ENCODE measurements at regions not wholly inside any gene's neighbourhood (a gene's known extent, or its start where the extent isn't known, plus 50 kb on each side); places are given as distances from the start of the nearest gene placed in this dataset.

DNA sequence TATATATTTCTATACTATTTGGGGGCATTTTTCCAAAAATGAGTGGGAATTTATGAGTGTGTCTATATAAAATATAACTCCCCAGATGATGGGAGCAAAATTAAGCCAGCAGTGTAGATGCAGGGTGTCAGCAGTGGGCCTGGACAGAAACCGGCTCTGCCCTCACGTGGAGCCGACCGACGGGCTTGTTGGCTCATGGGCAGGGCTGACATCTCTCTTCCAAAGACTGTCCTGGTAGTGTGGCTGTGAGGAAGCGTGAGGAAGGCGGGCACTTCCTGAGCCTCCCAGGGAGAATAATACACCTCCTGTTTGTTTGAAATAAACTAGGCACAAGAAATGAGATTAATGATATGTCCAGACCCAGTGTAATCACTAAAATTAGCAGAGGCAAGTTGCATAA, 206.5 kb downstream of the TEX29 start:
- H3K9ac ChIP-seq (ENCODE audit: control insufficient read depth, extremely low read depth, insufficient read depth, low read length): no peak overlapping the region
- DNase-seq (ENCODE audit: low read depth, low spot score) (no peak), FAIRE-seq (no peak)
- dilution Hi-C loops (cut with MboI; ENCODE audit: extremely low pct_ligation_motif_present, low sequenced_read_pairs): no loop called here
- H3K27ac ChIP-seq (ENCODE audit: control insufficient read depth, insufficient read depth, low read length): no peak overlapping the region
- no peak overlapping the region for H3K4me2 ChIP-seq (ENCODE audit: control insufficient read depth, extremely low read depth, insufficient read depth, low read depth, low read length)
- no peaks in the 10 kb centered on the region for H4K20me1 ChIP-seq (ENCODE audit: control insufficient read depth, extremely low read depth, insufficient read depth, low read length)
- no peaks in the 10 kb centered on the region for H3K4me1 ChIP-seq (ENCODE audit: control insufficient read depth, extremely low read depth, insufficient read depth, low read length)
- H3K36me3 ChIP-seq (ENCODE audit: control insufficient read depth in 2 of 2, extremely low read depth in 1 of 2, insufficient read depth in 2 of 2, low read length in 2 of 2): no peaks in the 10 kb centered on the region
- peaks cover 4% of the 10 kb centered on the region for H3K9me3 ChIP-seq (ENCODE audit: control insufficient read depth, low read depth, low read length)
- no peak overlapping the region for H3K4me3 ChIP-seq (ENCODE audit: control insufficient read depth in 2 of 3, extremely low read depth in 1 of 3, insufficient read depth in 2 of 3, low read depth in 1 of 3, low read length in 3 of 3)
- H3K27me3 ChIP-seq (ENCODE audit: control insufficient read depth, extremely low read depth, insufficient read depth, low read length): peaks cover 4% of the 10 kb centered on the region
- no peak overlapping the region for H2AFZ ChIP-seq (ENCODE audit: control insufficient read depth, low read length)
- no peaks in the 10 kb centered on the region for H3K9me1 ChIP-seq (ENCODE audit: control insufficient read depth, extremely low read depth, insufficient read depth, low read length)
- TF ChIP-seq, protein P1, sequence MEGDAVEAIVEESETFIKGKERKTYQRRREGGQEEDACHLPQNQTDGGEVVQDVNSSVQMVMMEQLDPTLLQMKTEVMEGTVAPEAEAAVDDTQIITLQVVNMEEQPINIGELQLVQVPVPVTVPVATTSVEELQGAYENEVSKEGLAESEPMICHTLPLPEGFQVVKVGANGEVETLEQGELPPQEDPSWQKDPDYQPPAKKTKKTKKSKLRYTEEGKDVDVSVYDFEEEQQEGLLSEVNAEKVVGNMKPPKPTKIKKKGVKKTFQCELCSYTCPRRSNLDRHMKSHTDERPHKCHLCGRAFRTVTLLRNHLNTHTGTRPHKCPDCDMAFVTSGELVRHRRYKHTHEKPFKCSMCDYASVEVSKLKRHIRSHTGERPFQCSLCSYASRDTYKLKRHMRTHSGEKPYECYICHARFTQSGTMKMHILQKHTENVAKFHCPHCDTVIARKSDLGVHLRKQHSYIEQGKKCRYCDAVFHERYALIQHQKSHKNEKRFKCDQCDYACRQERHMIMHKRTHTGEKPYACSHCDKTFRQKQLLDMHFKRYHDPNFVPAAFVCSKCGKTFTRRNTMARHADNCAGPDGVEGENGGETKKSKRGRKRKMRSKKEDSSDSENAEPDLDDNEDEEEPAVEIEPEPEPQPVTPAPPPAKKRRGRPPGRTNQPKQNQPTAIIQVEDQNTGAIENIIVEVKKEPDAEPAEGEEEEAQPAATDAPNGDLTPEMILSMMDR (optimal IDR thresholded peaks at IDR 0.05 in 1 of 3, IDR thresholded peaks at IDR 0.05 in 1 of 3, conservative IDR thresholded peaks at IDR 0.05 in 1 of 3; ENCODE audit: extremely low read depth in 1 of 3, insufficient read depth in 2 of 3, low read length in 3 of 3): no peak
- TF ChIP-seq EZH2 (IDR thresholded peaks at IDR 0.05; ENCODE audit: low read length): no peak
- H3K79me2 ChIP-seq (ENCODE audit: control insufficient read depth, insufficient read depth, low read length): no peaks in the 10 kb centered on the region

DNA sequence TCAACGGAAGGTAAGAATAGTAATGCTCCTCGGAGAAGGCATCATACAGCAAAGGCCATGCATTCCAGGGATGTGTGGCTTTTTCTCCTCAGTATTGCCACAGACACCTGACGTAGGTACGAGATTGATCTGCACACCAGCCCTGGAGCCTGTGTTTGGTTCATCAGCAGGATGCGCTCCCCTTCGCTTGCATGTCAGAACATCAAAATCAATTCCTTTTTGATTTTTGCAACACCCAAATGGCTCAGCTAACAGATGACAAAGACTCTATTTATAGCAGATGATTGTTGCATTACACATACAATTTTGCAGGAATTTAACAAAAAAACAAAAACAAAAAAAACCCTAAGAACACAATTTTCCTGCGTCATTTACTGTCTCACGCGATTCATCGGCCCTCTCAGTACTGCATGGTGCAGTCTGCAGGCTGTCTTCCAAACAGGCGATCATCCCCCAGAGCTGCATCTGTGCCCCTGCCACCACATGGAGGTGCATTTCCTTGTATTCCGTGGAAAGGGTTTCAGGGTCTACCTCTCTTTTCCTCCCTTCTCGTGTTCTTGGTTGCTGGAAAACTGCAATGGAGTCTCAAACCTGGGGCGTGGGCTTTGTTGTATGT, 207.3 kb downstream of the TEX29 start:
- Histone ChIP-seq H3K4me2 (ENCODE audit: control insufficient read depth, extremely low read depth, insufficient read depth, low read depth, low read length) (no peak overlapping the region), H3K9ac (ENCODE audit: control insufficient read depth, extremely low read depth, insufficient read depth, low read length) (no peak overlapping the region), H3K27me3 (ENCODE audit: control insufficient read depth, extremely low read depth, insufficient read depth, low read length) (peaks cover 4% of the 10 kb centered on the region), H3K9me3 (ENCODE audit: control insufficient read depth, low read depth, low read length) (peaks cover 4% of the 10 kb centered on the region), H3K36me3 (ENCODE audit: control insufficient read depth in 2 of 2, extremely low read depth in 1 of 2, insufficient read depth in 2 of 2, low read length in 2 of 2) (no peaks in the 10 kb centered on the region), H3K4me3 (ENCODE audit: control insufficient read depth in 2 of 3, extremely low read depth in 1 of 3, insufficient read depth in 2 of 3, low read depth in 1 of 3, low read length in 3 of 3) (no peak overlapping the region), H3K79me2 (ENCODE audit: control insufficient read depth, insufficient read depth, low read length) (no peaks in the 10 kb centered on the region), H3K27ac (ENCODE audit: control insufficient read depth, insufficient read depth, low read length) (no peak overlapping the region), H3K9me1 (ENCODE audit: control insufficient read depth, extremely low read depth, insufficient read depth, low read length) (no peaks in the 10 kb centered on the region), H3K4me1 (ENCODE audit: control insufficient read depth, extremely low read depth, insufficient read depth, low read length) (no peaks in the 10 kb centered on the region), H4K20me1 (ENCODE audit: control insufficient read depth, extremely low read depth, insufficient read depth, low read length) (no peaks in the 10 kb centered on the region), H2AFZ (ENCODE audit: control insufficient read depth, low read length) (no peak overlapping the region)
- dilution Hi-C loops (cut with MboI; ENCODE audit: extremely low pct_ligation_motif_present, low sequenced_read_pairs): no loop called here
- DNase-seq (ENCODE audit: low read depth, low spot score) (no peak), FAIRE-seq (no peak)
- TF ChIP-seq, protein P1 (optimal IDR thresholded peaks at IDR 0.05 in 1 of 3, IDR thresholded peaks at IDR 0.05 in 1 of 3, conservative IDR thresholded peaks at IDR 0.05 in 1 of 3; ENCODE audit: extremely low read depth in 1 of 3, insufficient read depth in 2 of 3, low read length in 3 of 3): no peak
- no peak for TF ChIP-seq EZH2 (IDR thresholded peaks at IDR 0.05; ENCODE audit: low read length)

All from keratinocyte (primary cell).